Fibroblast of lung (primary cell): ENCODE measurements at regions not wholly inside any gene's neighbourhood (a gene's known extent, or its start where the extent isn't known, plus 50 kb on each side); places are given as distances from the start of the nearest gene placed in this dataset.

Source experiments
- CTCF ChIP-seq, 2 donors: IDR thresholded peaks in 1 of 2; conservative IDR thresholded peaks in 1 of 2; 1 replicate in 1 of 2; 2 replicates in 1 of 2; pipeline ENCODE4 v1.5.1; 2011 to 2012; ENCODE audit warnings: low read length in 2 of 2, control low read depth in 1 of 2, inconsistent platforms in 1 of 2, low read depth in 1 of 2, mild to moderate bottlenecking in 1 of 2
- EZH2 ChIP-seq: IDR thresholded peaks from 2 replicates; pipeline ENCODE4 v1.5.1; 2012; ENCODE audit warnings: low read length, control low read depth, mild to moderate bottlenecking; ENCODE audit errors: missing control alignments

- TF ChIP-seq CTCF (conservative IDR thresholded peaks at IDR 0.05 in 1 of 2, IDR thresholded peaks at IDR 0.05 in 1 of 2; ENCODE audit: low read depth in 1 of 2, low read length in 2 of 2) (no peak), EZH2 (no peak)
Measured at GRCh38 chr1:78210175-78210574, 164.4 kb downstream of the GIPC2 start.
